HepG2 (cell line): ENCODE measurements at regions not wholly inside any gene's neighbourhood (a gene's known extent, or its start where the extent isn't known, plus 50 kb on each side); places are given as distances from the start of the nearest gene placed in this dataset.

Source experiments
- ATAC-seq: fragments of 200-7000 bp; cut with Tn5 transposase; 3 replicates; pipeline ENCODE4 v1.9.1; 2020; ENCODE audit warnings: mild to moderate bottlenecking, moderate library complexity
- BruUV-seq: library from RNA; stranded (reverse); fragments of 400-500 nt; replicated peaks from 2 replicates; lab custom pipeline; 2021; lab: Mats Ljungman, UMichigan
- CTCF ChIA-PET: fragments of 300-600 bp; formaldehyde crosslinking; extraction: SDS; loops from one replicate; lab custom pipeline; 2021; ENCODE audit warnings: low total read pairs, inconsistent platforms, low intra/inter-chr PET ratio; lab: Yijun Ruan, JAX
- POLR2A ChIA-PET: fragments of 350-600 bp; sonication (Branson Sonifier 250); formaldehyde crosslinking; loops from one replicate; lab custom pipeline; 2020; ENCODE audit warnings: antibody characterized with exemption, inconsistent platforms; lab: Yijun Ruan, JAX
- DNase-seq: peaks from one replicate; pipeline ENCODE4 v3.0.0-alpha.2; 2015; ENCODE audit warnings: low spot score
- FAIRE-seq: peaks from 3 replicates; lab custom pipeline; 2011; peaks lifted over from hg19 to GRCh38; lab: Jason Lieb, UNC
- H2AFZ ChIP-seq: one replicate; pipeline ENCODE4 v1.6.1; 2011; ENCODE audit warnings: low read length, inconsistent platforms
- H3K27ac ChIP-seq: fragments of 300-600 bp; 3 replicates; pipeline ENCODE4 v1.8.0; 2011; ENCODE audit warnings: mixed run types, mild to moderate bottlenecking, mixed read lengths, low read length, inconsistent platforms; ENCODE audit not compliant: insufficient read depth; ENCODE audit errors: extremely low read length
- H3K27me3 ChIP-seq, 2 experiments: fragments of 200-600 bp in 1 of 2; 2 replicates in 1 of 2; 3 replicates in 1 of 2; pipeline versions ENCODE4 v1.6.0 to v1.8.0; 2011; ENCODE audit warnings: low read length in 2 of 2, mild to moderate bottlenecking in 2 of 2, moderate library complexity in 2 of 2, inconsistent platforms in 1 of 2; ENCODE audit not compliant: insufficient read depth in 2 of 2, control insufficient read depth in 1 of 2
- H3K36me3 ChIP-seq, 2 experiments: fragments of 200-600 bp in 1 of 2; replicated peaks in 1 of 2; 2 replicates in 1 of 2; 3 replicates in 1 of 2; pipeline versions ENCODE4 v1.5.1 to v1.8.0; 2011; ENCODE audit warnings: low read length in 2 of 2, inconsistent platforms in 1 of 2; ENCODE audit not compliant: insufficient read depth in 2 of 2, control insufficient read depth in 1 of 2
- H3K4me1 ChIP-seq: 2 replicates; pipeline ENCODE4 v1.5.1; 2012; ENCODE audit warnings: low read length, inconsistent platforms; ENCODE audit not compliant: insufficient read depth
- H3K4me2 ChIP-seq: 2 replicates; pipeline ENCODE4 v1.6.0; 2011; ENCODE audit warnings: low read depth, low read length, inconsistent platforms
- H3K4me3 ChIP-seq, 3 experiments: fragments of 200-600 bp in 1 of 3; sonication (generic), shearing (Covaris generic) in 1 of 3; replicated peaks in 1 of 3; 2 replicates each; pipeline ENCODE4 v1.5.1; 2011 to 2016; ENCODE audit warnings: low read length in 3 of 3, inconsistent platforms in 2 of 3, low read depth in 2 of 3, mild to moderate bottlenecking in 2 of 3, control low read depth in 1 of 3, mixed read lengths in 1 of 3; ENCODE audit not compliant: insufficient read depth in 1 of 3
- H3K79me2 ChIP-seq: one replicate; pipeline ENCODE4 v1.6.1; 2011; ENCODE audit warnings: low read length, inconsistent platforms; ENCODE audit not compliant: insufficient read depth
- H3K9ac ChIP-seq: 2 replicates; pipeline ENCODE4 v1.6.0; 2011; ENCODE audit warnings: mild to moderate bottlenecking, low read depth, low read length, inconsistent platforms; ENCODE audit not compliant: insufficient read depth
- H3K9me3 ChIP-seq: 2 replicates; pipeline ENCODE4 v1.5.1; 2012; ENCODE audit warnings: mild to moderate bottlenecking, low read length
- H4K20me1 ChIP-seq: 2 replicates; pipeline ENCODE4 v1.6.0; 2011; ENCODE audit warnings: inconsistent platforms, mild to moderate bottlenecking, low read length, moderate library complexity; ENCODE audit not compliant: insufficient read depth
- BHLHE40 ChIP-seq: IDR thresholded peaks from 2 replicates; pipeline ENCODE4 v1.6.1; 2011; ENCODE audit warnings: low read length, improper control_type of control experiment
- MYNN ChIP-seq: sonication (generic); formaldehyde crosslinking; IDR thresholded peaks from 2 replicates; pipeline ENCODE4 v1.4.0; 2020; ENCODE audit warnings: mild to moderate bottlenecking, low read depth, missing genetic modification reagents
- ONECUT2 ChIP-seq: sonication (generic); formaldehyde crosslinking; IDR thresholded peaks from 2 replicates; pipeline ENCODE4 v1.4.0; 2020; ENCODE audit warnings: missing genetic modification reagents
- TBP ChIP-seq: sonication (generic); formaldehyde crosslinking; IDR thresholded peaks from 2 replicates; pipeline ENCODE4 v1.5.0; 2020; ENCODE audit warnings: missing genetic modification reagents
- ZMAT3 ChIP-seq: sonication (generic); formaldehyde crosslinking; conservative IDR thresholded peaks from 2 replicates; pipeline ENCODE4 v1.7.0; 2021; ENCODE audit warnings: missing genetic modification reagents
- ZNF230 ChIP-seq: sonication (generic); formaldehyde crosslinking; IDR thresholded peaks from 2 replicates; pipeline ENCODE4 v1.4.0; 2020; ENCODE audit warnings: mild to moderate bottlenecking, missing genetic modification reagents
- WGBS: methylation state at CpG from one replicate; pipeline ENCODE4 v1.1.6; 2017; ENCODE audit warnings: low lambda C conversion rate; 5-methylcytosine and 5-hydroxymethylcytosine counted together
- in situ Hi-C: cut with HindIII; loops from 2 replicates; pipeline ENCODE4 v1.10.0; 2017; ENCODE audit warnings: low pct_unique_long_range_greater_than_20kb; ENCODE audit not compliant: extremely low pct_ligation_motif_present
- intact Hi-C: fragments of 100-400 bp; cut with micrococcal nuclease; formaldehyde crosslinking; loops from one replicate; pipeline ENCODE4 v1.10.0; 2022; ENCODE audit not compliant: unreplicated experiment
- TF ChIP-seq, protein P1 (sequence below), 2 experiments: sonication (generic) in 1 of 2; formaldehyde crosslinking in 1 of 2; IDR thresholded peaks; 2 replicates each; pipeline versions ENCODE4 v1.5.1 to v1.6.1; 2011 to 2020; ENCODE audit warnings: borderline replicate concordance in 1 of 2, low read depth in 1 of 2, low read length in 1 of 2, mild to moderate bottlenecking in 1 of 2, missing genetic modification reagents in 1 of 2, moderate library complexity in 1 of 2
- TF ChIP-seq, protein P2 (sequence below): sonication (generic); formaldehyde crosslinking; IDR thresholded peaks from 2 replicates; pipeline ENCODE4 v1.8.0; 2022; ENCODE audit warnings: mild to moderate bottlenecking, missing genetic modification reagents, borderline replicate concordance

DNA sequence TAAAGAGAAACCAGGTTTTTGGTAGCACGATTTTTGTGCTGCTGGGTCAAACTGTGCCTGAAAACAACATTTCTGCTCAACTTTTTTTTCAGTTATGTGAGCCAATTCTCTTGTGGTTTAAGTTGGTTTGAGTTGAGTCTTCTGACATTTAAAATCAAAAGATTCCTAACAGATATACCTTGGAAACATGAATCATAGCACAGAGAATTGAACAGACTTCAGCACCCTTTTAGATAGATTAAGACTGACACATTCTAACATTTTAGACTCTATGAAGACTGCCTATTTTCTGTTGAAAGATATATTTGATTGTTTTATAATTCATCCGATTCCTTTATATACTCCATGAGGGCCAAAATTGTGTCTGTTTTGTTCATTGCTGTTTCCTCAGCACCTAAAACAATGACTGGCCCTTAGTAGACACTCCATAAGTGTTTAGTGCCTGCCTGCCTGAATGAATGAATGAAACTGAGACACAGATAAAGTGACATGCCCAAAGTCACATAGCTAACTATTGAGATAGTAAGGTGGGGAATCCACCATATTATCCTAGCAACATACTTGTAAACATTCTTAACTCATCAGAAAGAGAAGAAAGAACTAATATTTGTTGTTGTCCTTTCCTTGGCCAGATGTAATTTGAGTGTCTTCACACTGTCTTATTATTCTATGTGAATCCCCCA lies 624.0 kb downstream of the MID1IP1 start:
- in situ Hi-C loops, result no loop called here
- no peak overlapping the region for H2AFZ ChIP-seq
- WGBS, result 54% methylated on average over 2 of the region's 2 CpGs

More for the DNA sequence above, 624.0 kb downstream of the MID1IP1 start:
- intact Hi-C loops, result no loop called here
- Histone ChIP-seq H3K9me3 (no peaks in the 10 kb centered on the region), H3K4me2 (no peak overlapping the region), H3K27me3 (no peaks in the 10 kb centered on the region; a peak in 1 of 5 replicates), H3K36me3 (no peaks in the 10 kb centered on the region), H3K27ac (no peak overlapping the region), H3K9ac (no peak overlapping the region), H3K79me2 (no peaks in the 10 kb centered on the region), H3K4me1 (no peaks in the 10 kb centered on the region), H3K4me3 (no peak overlapping the region), H4K20me1 (no peaks in the 10 kb centered on the region)
- CTCF ChIA-PET, result no interaction called here
- POLR2A ChIA-PET, result no interaction called here
- TF ChIP-seq, protein P1, sequence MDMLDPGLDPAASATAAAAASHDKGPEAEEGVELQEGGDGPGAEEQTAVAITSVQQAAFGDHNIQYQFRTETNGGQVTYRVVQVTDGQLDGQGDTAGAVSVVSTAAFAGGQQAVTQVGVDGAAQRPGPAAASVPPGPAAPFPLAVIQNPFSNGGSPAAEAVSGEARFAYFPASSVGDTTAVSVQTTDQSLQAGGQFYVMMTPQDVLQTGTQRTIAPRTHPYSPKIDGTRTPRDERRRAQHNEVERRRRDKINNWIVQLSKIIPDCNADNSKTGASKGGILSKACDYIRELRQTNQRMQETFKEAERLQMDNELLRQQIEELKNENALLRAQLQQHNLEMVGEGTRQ (IDR thresholded peaks at IDR 0.05; ENCODE audit: low read depth, low read length), result no peak
- TF ChIP-seq, protein P1 (CRISPR knock-in tag; IDR thresholded peaks at IDR 0.05; ENCODE audit: borderline replicate concordance), result no peak
- TF ChIP-seq ONECUT2 (CRISPR knock-in tag), result no peak
- no peak for TF ChIP-seq ZNF230
- no peak for TF ChIP-seq MYNN (CRISPR knock-in tag)
- no peak for TF ChIP-seq BHLHE40
- TF ChIP-seq, protein P2, sequence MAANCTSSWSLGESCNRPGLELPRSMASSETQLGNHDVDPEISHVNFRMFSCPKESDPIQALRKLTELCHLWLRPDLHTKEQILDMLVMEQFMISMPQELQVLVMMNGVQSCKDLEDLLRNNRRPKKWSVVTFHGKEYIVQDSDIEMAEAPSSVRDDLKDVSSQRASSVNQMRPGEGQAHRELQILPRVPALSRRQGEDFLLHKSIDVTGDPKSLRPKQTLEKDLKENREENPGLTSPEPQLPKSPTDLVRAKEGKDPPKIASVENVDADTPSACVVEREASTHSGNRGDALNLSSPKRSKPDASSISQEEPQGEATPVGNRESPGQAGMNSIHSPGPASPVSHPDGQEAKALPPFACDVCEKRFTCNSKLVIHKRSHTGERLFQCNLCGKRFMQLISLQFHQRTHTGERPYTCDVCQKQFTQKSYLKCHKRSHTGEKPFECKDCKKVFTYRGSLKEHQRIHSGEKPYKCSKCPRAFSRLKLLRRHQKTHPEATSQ (CRISPR knock-in tag), result no peak
- TF ChIP-seq TBP, result no peak
- no peak for TF ChIP-seq ZMAT3 (CRISPR knock-in tag)
- FAIRE-seq (no peak), DNase-seq (no peak), ATAC-seq (no peak)
- BruUV-seq, result no TSS peak
